Mesodermal cell (in vitro differentiated cells): ENCODE measurements at regions not wholly inside any gene's neighbourhood (a gene's known extent, or its start where the extent isn't known, plus 50 kb on each side); places are given as distances from the start of the nearest gene placed in this dataset.

Experiments
- H3K27ac ChIP-seq: 2 replicates; pipeline ENCODE4 v1.7.0; 2013; ENCODE audit warnings: mild to moderate bottlenecking, low read depth, low read length, moderate library complexity; ENCODE audit not compliant: severe bottlenecking
- H3K36me3 ChIP-seq: 2 replicates; pipeline ENCODE4 v1.7.1; 2013; ENCODE audit warnings: mild to moderate bottlenecking, low read length, moderate library complexity; ENCODE audit not compliant: control insufficient read depth, insufficient read depth
- H3K4me1 ChIP-seq: one replicate; pipeline ENCODE4 v1.7.1; 2013; ENCODE audit warnings: mild to moderate bottlenecking, low read length; ENCODE audit not compliant: insufficient read depth, control insufficient read depth, poor library complexity, severe bottlenecking
- H3K4me3 ChIP-seq: 2 replicates; pipeline ENCODE4 v1.7.0; 2013; ENCODE audit warnings: low read length, control low read depth, mild to moderate bottlenecking; ENCODE audit not compliant: insufficient read depth, poor library complexity, severe bottlenecking; ENCODE audit errors: extremely low read depth
- H3K9me3 ChIP-seq: 2 replicates; pipeline ENCODE4 v1.7.1; 2013; ENCODE audit warnings: mild to moderate bottlenecking, low read length, moderate library complexity; ENCODE audit not compliant: control insufficient read depth
- WGBS, 2 experiments: methylation state at CpG; one replicate each; pipeline ENCODE4 v1.1.5; 2013; ENCODE audit warnings: missing lambda C conversion rate in 2 of 2; ENCODE audit not compliant: insufficient coverage in 2 of 2; 5-methylcytosine and 5-hydroxymethylcytosine counted together

- Histone ChIP-seq H3K36me3 (no peaks in the 10 kb centered on the region), H3K27ac (no peak overlapping the region), H3K4me3 (no peak overlapping the region), H3K4me1 (no peaks in the 10 kb centered on the region), H3K9me3 (no peaks in the 10 kb centered on the region)
Observed at GRCh38 chr14:101380940-101381339, 180.4 kb upstream of the DIO3 start.

DNA sequence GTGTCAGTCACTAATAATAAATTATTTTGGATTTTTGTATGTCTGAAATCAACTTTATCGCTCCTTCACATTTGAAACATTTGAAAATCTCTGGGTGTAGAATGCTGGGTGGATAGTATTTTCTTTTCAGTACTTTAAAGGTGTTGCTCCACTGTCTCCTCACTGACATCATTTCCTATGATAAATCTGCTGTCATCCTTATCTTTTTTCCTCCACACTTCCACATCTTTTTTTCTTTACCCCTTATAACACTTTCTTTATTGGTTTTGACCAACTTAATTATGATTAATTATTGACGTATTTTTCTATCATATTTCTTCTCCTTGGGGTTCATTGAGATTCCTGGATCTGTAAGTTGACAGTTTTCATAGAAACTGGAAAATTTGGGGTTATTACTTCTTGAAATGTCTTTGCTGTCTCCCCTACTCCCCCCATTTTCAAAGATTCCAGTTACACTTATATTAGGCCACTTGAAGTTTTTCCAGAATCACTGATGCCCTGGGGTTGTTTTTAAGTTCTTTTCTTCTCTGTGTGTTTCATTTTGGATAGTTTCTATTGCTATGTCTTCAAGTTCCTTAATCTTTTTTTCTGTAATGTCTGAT lies 177.5 kb upstream of the DIO3 start:
- H3K9me3 ChIP-seq, result no peaks in the 10 kb centered on the region
- H3K27ac ChIP-seq, result no peak overlapping the region
- H3K4me3 ChIP-seq, result no peak overlapping the region
- WGBS, 2 experiments, result no CpG with 5 or more reads among the region's 2 CpGs
- H3K36me3 ChIP-seq, result no peaks in the 10 kb centered on the region
- H3K4me1 ChIP-seq, result no peaks in the 10 kb centered on the region

DNA sequence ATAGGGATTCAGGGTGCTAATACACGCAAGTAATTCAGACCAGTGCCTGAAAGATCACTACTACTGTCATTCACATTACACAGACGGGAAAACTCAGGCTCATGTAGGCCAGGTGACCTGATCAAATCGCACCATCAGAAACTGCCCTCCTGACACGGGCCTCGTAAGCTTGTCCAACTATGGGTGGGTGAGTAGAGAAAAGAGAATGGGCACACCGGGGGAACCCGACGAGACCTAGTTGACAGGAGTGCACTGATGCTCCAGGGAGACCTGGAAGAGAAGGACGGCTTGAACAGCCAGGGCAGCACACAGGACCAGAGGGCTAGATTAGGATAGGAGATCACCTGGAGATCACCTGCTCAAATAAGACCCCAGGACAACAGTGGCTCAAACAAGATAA lies 166.9 kb upstream of the DIO3 start:
- WGBS, 2 experiments, result 84 to 92% methylated on average over 5 to 6 of the region's 9 CpGs
- Histone ChIP-seq H3K27ac (no peak overlapping the region), H3K9me3 (no peaks in the 10 kb centered on the region), H3K4me1 (no peaks in the 10 kb centered on the region), H3K4me3 (no peak overlapping the region), H3K36me3 (no peaks in the 10 kb centered on the region)

GRCh38 chr14:101395779-101396178 lies 165.5 kb upstream of the DIO3 start:
- no peaks in the 10 kb centered on the region for H3K4me1 ChIP-seq
- H3K4me3 ChIP-seq, result no peak overlapping the region
- no peaks in the 10 kb centered on the region for H3K9me3 ChIP-seq
- 92 to 96% methylated on average over 3 to 5 of the region's 5 CpGs for WGBS, 2 experiments
- H3K27ac ChIP-seq, result no peak overlapping the region
- H3K36me3 ChIP-seq, result no peaks in the 10 kb centered on the region

DNA sequence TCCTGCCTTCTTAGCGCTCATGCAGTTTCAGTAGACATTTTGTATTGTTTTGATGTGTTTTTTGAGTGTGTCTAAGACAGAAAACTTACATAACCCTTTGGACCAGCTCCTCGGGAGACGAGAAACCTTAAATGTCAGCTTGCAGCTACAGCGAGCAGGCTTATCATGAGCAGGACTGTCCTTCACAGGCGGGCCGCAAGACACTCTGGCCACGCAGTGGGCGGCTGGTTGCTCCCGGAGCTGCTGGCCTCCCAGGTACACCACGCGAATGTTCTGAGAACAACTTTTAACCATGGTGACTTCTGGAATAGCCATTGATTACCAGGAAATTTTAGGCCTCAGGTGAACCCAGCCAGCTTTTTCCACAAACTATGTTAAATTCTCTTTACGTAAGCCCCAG lies 164.1 kb upstream of the DIO3 start:
- Histone ChIP-seq H3K27ac (no peak overlapping the region), H3K36me3 (no peaks in the 10 kb centered on the region), H3K4me3 (no peak overlapping the region), H3K9me3 (no peaks in the 10 kb centered on the region), H3K4me1 (peaks cover 6% of the 10 kb centered on the region)
- WGBS, 2 experiments, result 94% methylated on average over 11 of the region's 12 CpGs

DNA sequence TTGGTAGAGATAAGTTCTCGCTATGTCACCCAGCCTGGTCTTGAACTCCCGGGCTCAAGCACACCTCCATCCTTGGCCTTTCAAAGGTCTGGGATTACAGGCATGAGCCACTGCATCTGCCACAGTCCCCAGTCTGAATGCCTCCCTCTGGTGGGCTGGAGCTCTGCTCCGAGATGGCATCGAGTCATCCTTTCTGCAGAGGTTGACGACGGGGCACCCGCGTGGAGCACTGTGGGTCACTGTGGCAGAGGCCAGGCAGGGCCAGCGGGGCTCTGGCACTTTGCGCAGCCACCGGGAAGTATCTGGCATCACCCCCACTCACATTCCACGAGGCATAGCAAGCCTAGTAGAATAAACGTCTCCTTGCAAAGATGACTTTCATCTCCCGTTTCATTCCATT lies 163.3 kb upstream of the DIO3 start:
- peaks cover 6% of the 10 kb centered on the region for H3K4me1 ChIP-seq
- H3K27ac ChIP-seq, result no peak overlapping the region
- H3K36me3 ChIP-seq, result no peaks in the 10 kb centered on the region
- no peak overlapping the region for H3K4me3 ChIP-seq
- no peaks in the 10 kb centered on the region for H3K9me3 ChIP-seq
- WGBS, 2 experiments, result 84 to 86% methylated on average over 11 to 12 of the region's 14 CpGs

- Histone ChIP-seq H3K4me3 (no peak overlapping the region), H3K36me3 (no peaks in the 10 kb centered on the region), H3K27ac (no peak overlapping the region), H3K9me3 (no peaks in the 10 kb centered on the region), H3K4me1 (peaks cover 6% of the 10 kb centered on the region)
- WGBS, 2 experiments, result 93 to 98% methylated on average over 3 to 4 of the region's 5 CpGs
Observed at GRCh38 chr14:101399737-101400517, 161.4 kb upstream of the DIO3 start.

DNA sequence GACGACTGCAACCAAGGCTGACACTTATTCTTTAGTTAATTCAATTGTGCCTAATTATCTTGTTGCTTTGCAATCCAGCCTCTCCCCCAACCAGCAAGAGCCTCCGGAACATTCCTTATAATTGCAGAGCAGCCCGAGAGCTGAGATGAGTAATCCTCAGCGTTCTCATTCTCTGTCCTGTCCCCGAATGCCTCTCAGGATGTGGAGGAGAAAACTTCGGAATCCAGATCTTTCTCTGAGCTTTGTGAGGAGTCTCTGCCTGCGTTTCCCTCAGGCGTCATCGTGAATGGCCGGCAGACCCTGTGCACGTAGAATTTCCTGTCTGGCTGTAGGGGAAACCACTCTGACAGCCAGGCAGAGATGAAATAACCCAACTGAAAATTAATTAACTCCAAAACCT lies 160.5 kb upstream of the DIO3 start:
- peak overlapping the region; percentile 57 for H3K27ac ChIP-seq

GRCh38 chr14:101402936-101403660 lies 158.2 kb upstream of the DIO3 start:
- Histone ChIP-seq H3K4me3 (no peak overlapping the region), H3K9me3 (no peaks in the 10 kb centered on the region), H3K4me1 (peaks cover 6% of the 10 kb centered on the region), H3K36me3 (no peaks in the 10 kb centered on the region), H3K27ac (no peak overlapping the region)
- 91 to 93% methylated on average over 18 to 19 of the region's 23 CpGs for WGBS, 2 experiments

More for the DNA sequence above, 160.5 kb upstream of the DIO3 start:
- H3K36me3 ChIP-seq, result no peaks in the 10 kb centered on the region
- peaks cover 6% of the 10 kb centered on the region for H3K4me1 ChIP-seq
- H3K9me3 ChIP-seq, result no peaks in the 10 kb centered on the region
- WGBS, 2 experiments, result 63 to 84% methylated on average over 8 to 10 of the region's 11 CpGs
- H3K4me3 ChIP-seq, result no peak overlapping the region

DNA sequence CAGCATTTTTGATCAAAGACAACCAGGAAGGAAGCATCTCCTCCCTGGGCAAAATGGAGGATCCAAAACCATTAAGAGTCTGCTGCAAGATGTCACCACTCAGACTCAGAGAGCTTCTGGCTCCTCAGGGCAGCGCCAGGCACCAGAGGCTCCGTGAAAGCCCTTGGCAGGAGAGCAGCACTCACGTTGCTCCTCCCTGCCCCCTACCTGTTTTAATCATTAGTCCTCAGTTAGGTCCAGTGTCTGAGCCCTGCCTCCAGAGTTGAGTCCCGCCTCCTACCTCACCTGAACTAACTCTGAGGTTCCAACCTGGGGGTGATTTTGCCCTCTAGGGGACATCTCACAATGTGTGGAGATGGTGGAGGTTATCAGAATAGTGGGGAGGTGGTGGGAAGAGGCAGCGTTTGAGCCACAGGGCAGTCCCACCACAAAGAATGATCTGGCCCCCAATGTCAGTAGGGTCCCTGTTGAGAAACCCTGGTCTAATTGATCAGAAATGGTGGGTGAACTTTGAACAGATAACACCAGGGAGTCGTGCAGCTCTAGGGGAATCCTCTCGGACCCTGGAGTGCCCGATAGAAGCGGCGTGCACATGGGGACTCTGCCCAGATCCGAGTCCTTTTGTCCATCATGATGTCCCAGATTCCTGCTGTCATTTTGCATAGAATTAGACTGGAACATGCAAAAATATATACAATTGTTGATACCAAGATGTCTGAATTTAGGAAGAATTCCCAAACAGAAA lies 156.7 kb upstream of the DIO3 start:
- WGBS, 2 experiments, result 46 to 82% methylated on average over 3 to 10 of the region's 11 CpGs
- Histone ChIP-seq H3K9me3 (no peaks in the 10 kb centered on the region), H3K4me1 (peaks cover 6% of the 10 kb centered on the region), H3K36me3 (no peaks in the 10 kb centered on the region), H3K4me3 (no peak overlapping the region), H3K27ac (no peak overlapping the region)
